HG03060 (cell line): ENCODE measurements at regions not wholly inside any gene's neighbourhood (a gene's known extent, or its start where the extent isn't known, plus 50 kb on each side); places are given as distances from the start of the nearest gene placed in this dataset.
A peak's percentile ranks its signal among the peaks of the same experiment; 100 is the strongest.
"Not testable (repeated sequence)": the region's sequence is repeated elsewhere in the genome, so short reads cannot be mapped to it uniquely, and the experiment has no call there.

Experiments used
- ATAC-seq: cut with Tn5 transposase; IDR thresholded peaks from one replicate; pipeline ENCODE4 v1.9.1; 2021; ENCODE audit warnings: low read depth, moderate number of reproducible peaks; ENCODE audit not compliant: unreplicated experiment

GRCh38 chr14:53265025-53265424 lies 111.9 kb upstream of the DDHD1 start:
- ATAC-seq: no peak

GRCh38 chr14:53260928-53261327 lies 107.8 kb upstream of the DDHD1 start:
- no peak for ATAC-seq

- no peak for ATAC-seq
These were observed 107.2 kb upstream of the DDHD1 start for GRCh38 chr14:53260286-53260685.

GRCh38 chr14:53252141-53252540 lies 99.0 kb upstream of the DDHD1 start:
- no peak for ATAC-seq

GRCh38 chr14:53249059-53249458 lies 95.9 kb upstream of the DDHD1 start:
- ATAC-seq: no peak

GRCh38 chr14:53247596-53248370 lies 94.7 kb upstream of the DDHD1 start:
- ATAC-seq: no peak

- not testable (repeated sequence) for ATAC-seq
These were observed 89.8 kb upstream of the DDHD1 start for GRCh38 chr14:53242898-53243297.

- ATAC-seq: no peak
These were observed 84.4 kb upstream of the DDHD1 start for GRCh38 chr14:53237488-53237887.

GRCh38 chr14:53236708-53237107 lies 83.6 kb upstream of the DDHD1 start:
- ATAC-seq: no peak

GRCh38 chr14:53231171-53231570 lies 78.0 kb upstream of the DDHD1 start:
- no peak for ATAC-seq

- no peak for ATAC-seq
These were observed 75.8 kb upstream of the DDHD1 start for GRCh38 chr14:53228966-53229365.

- no peak for ATAC-seq
These were observed 74.1 kb upstream of the DDHD1 start for GRCh38 chr14:53227154-53227718.

- no peak for ATAC-seq
These were observed 73.4 kb upstream of the DDHD1 start for GRCh38 chr14:53226553-53226952.

GRCh38 chr14:53220914-53221313 lies 67.8 kb upstream of the DDHD1 start:
- no peak for ATAC-seq

- ATAC-seq: no peak
These were observed 65.0 kb upstream of the DDHD1 start for GRCh38 chr14:53218161-53218560.

- peak; percentile 87 for ATAC-seq
These were observed 64.3 kb upstream of the DDHD1 start for GRCh38 chr14:53217316-53217994.

GRCh38 chr14:53216955-53217315 lies 63.8 kb upstream of the DDHD1 start:
- not testable (repeated sequence) for ATAC-seq

GRCh38 chr14:53216478-53216877 lies 63.4 kb upstream of the DDHD1 start:
- ATAC-seq: not testable (repeated sequence)

GRCh38 chr14:53215101-53215500 lies 62.0 kb upstream of the DDHD1 start:
- ATAC-seq: no peak

GRCh38 chr14:53214384-53214783 lies 61.3 kb upstream of the DDHD1 start:
- ATAC-seq: no peak

GRCh38 chr14:53213761-53214160 lies 60.6 kb upstream of the DDHD1 start:
- ATAC-seq: no peak

- no peak for ATAC-seq
These were observed 56.2 kb upstream of the DDHD1 start for GRCh38 chr14:53209370-53209769.
